Activated naive CD4-positive, alpha-beta T cell treated with anti-CD3 and anti-CD28 coated beads, Interleukin-2, amount 10 ng/mL, durations not matched to agents 7 days and 5 days (primary cell): ENCODE measurements at regions not wholly inside any gene's neighbourhood (a gene's known extent, or its start where the extent isn't known, plus 50 kb on each side); places are given as distances from the start of the nearest gene placed in this dataset.
"Not testable (repeated sequence)": the region's sequence is repeated elsewhere in the genome, so short reads cannot be mapped to it uniquely, and the experiment has no call there.

Experiments used
- CTCF ChIA-PET: fragments of 350-600 bp; sonication (Branson Sonifier 250); formaldehyde crosslinking; loops from one replicate; lab custom pipeline; 2021; ENCODE audit warnings: antibody characterized with exemption; lab: Charles Lee
- DNase-seq: peaks from one replicate; pipeline ENCODE4 v3.0.0-alpha.2; 2020
- H3K27ac Mint-ChIP-seq: one replicate; pipeline ENCODE4 v1.8.0; 2021; ENCODE audit warnings: mild to moderate bottlenecking, moderate library complexity, mixed read lengths
- H3K27me3 Mint-ChIP-seq: one replicate; pipeline ENCODE4 v1.8.0; 2021; ENCODE audit warnings: mild to moderate bottlenecking, mixed read lengths
- H3K36me3 Mint-ChIP-seq: one replicate; pipeline ENCODE4 v1.8.0; 2021; ENCODE audit warnings: mixed read lengths
- H3K4me1 Mint-ChIP-seq: one replicate; pipeline ENCODE4 v1.8.0; 2021; ENCODE audit warnings: mixed read lengths
- H3K4me3 Mint-ChIP-seq: one replicate; pipeline ENCODE4 v1.8.0; 2021; ENCODE audit warnings: mild to moderate bottlenecking, moderate library complexity, mixed read lengths
- H3K9me3 Mint-ChIP-seq: one replicate; pipeline ENCODE4 v1.8.0; 2021; ENCODE audit warnings: mixed read lengths

- Mint-ChIP-seq H3K27me3 (no peaks in the 10 kb centered on the region), H3K27ac (no peak overlapping the region), H3K4me1 (no peaks in the 10 kb centered on the region), H3K9me3 (no peaks in the 10 kb centered on the region), H3K4me3 (no peak overlapping the region), H3K36me3 (no peaks in the 10 kb centered on the region)
- CTCF ChIA-PET: no interaction called here
- DNase-seq: no peak
These were observed 648.4 kb upstream of the MARCKS start for GRCh38 chr6:113208726-113209125.

- Mint-ChIP-seq H3K9me3 (no peaks in the 10 kb centered on the region), H3K27ac (no peak overlapping the region), H3K4me1 (no peaks in the 10 kb centered on the region), H3K4me3 (no peak overlapping the region), H3K36me3 (no peaks in the 10 kb centered on the region), H3K27me3 (no peaks in the 10 kb centered on the region)
- CTCF ChIA-PET: no interaction called here
- DNase-seq: no peak
These were observed 647.8 kb upstream of the MARCKS start for GRCh38 chr6:113209315-113209714.

- CTCF ChIA-PET: interaction anchor here (0.7 kb wide), 1 partner anchor 66 kb away, joined by 4 read pairs; no protein-coding TSS in a partner anchor
- no peaks in the 10 kb centered on the region for H3K9me3 Mint-ChIP-seq
- H3K27ac Mint-ChIP-seq: no peak overlapping the region
- DNase-seq: no peak
- no peaks in the 10 kb centered on the region for H3K4me1 Mint-ChIP-seq
- H3K36me3 Mint-ChIP-seq: no peaks in the 10 kb centered on the region
- no peaks in the 10 kb centered on the region for H3K27me3 Mint-ChIP-seq
- H3K4me3 Mint-ChIP-seq: no peak overlapping the region
These were observed 646.0 kb upstream of the MARCKS start for GRCh38 chr6:113211170-113211569.

DNA sequence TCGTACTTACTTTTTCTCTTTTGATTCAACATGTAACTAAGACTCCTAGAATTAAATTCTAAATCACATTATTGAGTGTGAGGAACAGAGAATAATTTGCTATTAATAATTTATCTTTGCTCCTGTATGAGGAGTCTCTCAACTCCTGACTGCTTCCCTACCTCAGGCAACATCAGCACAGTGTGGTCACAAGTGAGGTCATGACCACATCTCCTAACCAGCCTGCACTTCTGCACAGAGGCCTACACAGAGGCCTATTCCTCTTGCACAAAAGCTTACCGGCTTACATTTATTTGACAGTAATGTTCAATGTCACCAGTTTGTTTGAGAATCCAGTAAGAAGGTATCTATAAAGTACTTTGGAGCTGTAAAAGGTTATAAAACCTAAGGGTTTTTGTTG is 637.4 kb upstream of the MARCKS start:
- Mint-ChIP-seq H3K4me1 (no peaks in the 10 kb centered on the region), H3K36me3 (no peaks in the 10 kb centered on the region), H3K27me3 (no peaks in the 10 kb centered on the region), H3K4me3 (no peak overlapping the region), H3K9me3 (peaks cover 5% of the 10 kb centered on the region), H3K27ac (no peak overlapping the region)
- CTCF ChIA-PET: no interaction called here
- no peak for DNase-seq

DNA sequence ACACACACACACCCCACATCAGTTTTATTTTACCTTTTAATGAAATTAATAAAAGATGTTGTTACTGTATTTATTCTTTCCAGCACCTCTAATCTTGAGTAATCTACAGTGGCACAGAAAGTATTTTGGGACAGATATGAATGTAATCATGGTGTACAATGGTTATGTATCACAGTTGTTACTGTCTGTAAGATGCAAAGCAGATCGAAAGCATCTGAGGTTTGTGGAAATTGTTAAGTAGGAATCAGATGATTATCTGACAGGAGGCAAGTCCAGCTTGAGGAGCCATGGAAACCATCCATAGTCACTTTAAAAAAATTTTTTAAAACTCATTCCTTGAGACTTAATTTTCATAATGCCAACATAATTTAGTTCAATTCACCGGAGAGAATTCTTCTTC is 636.3 kb upstream of the MARCKS start:
- Mint-ChIP-seq H3K27ac (no peak overlapping the region), H3K36me3 (no peaks in the 10 kb centered on the region), H3K4me1 (no peaks in the 10 kb centered on the region), H3K4me3 (no peak overlapping the region), H3K9me3 (peaks cover 5% of the 10 kb centered on the region), H3K27me3 (no peaks in the 10 kb centered on the region)
- no peak for DNase-seq
- CTCF ChIA-PET: no interaction called here

GRCh38 chr6:113221850-113222249 is 635.3 kb upstream of the MARCKS start:
- Mint-ChIP-seq H3K27ac (no peak overlapping the region), H3K36me3 (no peaks in the 10 kb centered on the region), H3K4me1 (no peaks in the 10 kb centered on the region), H3K4me3 (no peak overlapping the region), H3K27me3 (no peaks in the 10 kb centered on the region), H3K9me3 (peaks cover 5% of the 10 kb centered on the region)
- no peak for DNase-seq
- CTCF ChIA-PET: no interaction called here

DNA sequence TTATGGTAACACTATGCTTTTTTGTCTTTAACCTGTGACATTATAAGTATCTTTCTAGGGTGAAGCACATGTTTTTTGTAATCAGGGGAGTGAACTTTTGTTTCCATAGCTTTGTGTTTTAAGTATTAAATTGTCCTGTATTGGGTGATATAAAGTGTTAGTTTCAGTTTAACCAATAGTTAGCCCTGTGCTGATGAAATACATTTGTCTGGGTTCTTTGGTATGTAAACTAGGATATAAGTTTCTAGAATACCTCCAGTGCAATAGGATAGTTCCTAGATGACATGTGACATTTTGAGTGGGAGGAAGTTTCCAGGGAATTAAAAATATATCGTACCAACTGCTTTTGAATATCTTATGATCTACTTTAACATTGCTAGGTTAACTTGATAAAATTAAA is 611.0 kb upstream of the MARCKS start:
- no peak for DNase-seq
- Mint-ChIP-seq H3K36me3 (no peaks in the 10 kb centered on the region), H3K4me3 (no peak overlapping the region), H3K9me3 (no peaks in the 10 kb centered on the region), H3K27ac (no peak overlapping the region), H3K27me3 (no peaks in the 10 kb centered on the region), H3K4me1 (no peaks in the 10 kb centered on the region)
- CTCF ChIA-PET: no interaction called here

DNA sequence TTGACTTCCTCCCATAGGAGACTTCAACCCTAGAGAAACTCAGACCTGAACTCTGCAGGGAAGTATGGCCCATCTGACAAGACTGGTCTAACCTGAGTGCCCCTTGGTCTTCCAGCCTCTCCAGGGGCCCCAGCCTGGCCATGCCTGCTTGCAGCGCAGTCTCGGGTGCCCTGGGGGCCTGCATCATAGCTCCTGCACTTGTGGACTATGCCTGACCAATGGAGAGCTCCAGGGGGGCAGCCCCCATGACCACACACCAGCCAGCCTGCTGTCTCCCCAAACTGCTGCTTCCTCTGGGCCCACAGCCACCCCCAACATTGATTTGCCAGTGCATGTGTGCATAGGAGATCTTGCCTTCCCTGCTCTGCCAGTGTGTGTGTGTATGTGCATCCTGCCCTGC is 608.6 kb upstream of the MARCKS start:
- Mint-ChIP-seq H3K27ac (no peak overlapping the region), H3K36me3 (no peaks in the 10 kb centered on the region), H3K4me1 (no peaks in the 10 kb centered on the region), H3K9me3 (peaks cover 2% of the 10 kb centered on the region), H3K27me3 (no peaks in the 10 kb centered on the region), H3K4me3 (no peak overlapping the region)
- no peak for DNase-seq
- CTCF ChIA-PET: no interaction called here

- H3K4me3 Mint-ChIP-seq, DNase-seq, CTCF ChIA-PET, H3K27ac Mint-ChIP-seq, H3K4me1 Mint-ChIP-seq, H3K36me3 Mint-ChIP-seq, H3K9me3 Mint-ChIP-seq, H3K27me3 Mint-ChIP-seq: not testable (repeated sequence)
These were observed 603.0 kb upstream of the MARCKS start for GRCh38 chr6:113254194-113254593.

GRCh38 chr6:113258771-113259170 is 598.4 kb upstream of the MARCKS start:
- Mint-ChIP-seq H3K9me3 (peaks cover 5% of the 10 kb centered on the region), H3K4me3 (no peak overlapping the region), H3K36me3 (no peaks in the 10 kb centered on the region), H3K27ac (no peak overlapping the region), H3K4me1 (no peaks in the 10 kb centered on the region), H3K27me3 (no peaks in the 10 kb centered on the region)
- CTCF ChIA-PET: no interaction called here
- DNase-seq: no peak

GRCh38 chr6:113271437-113271836 is 585.7 kb upstream of the MARCKS start:
- CTCF ChIA-PET: no interaction called here
- no peak overlapping the region for H3K4me3 Mint-ChIP-seq
- no peak for DNase-seq
- no peaks in the 10 kb centered on the region for H3K36me3 Mint-ChIP-seq
- H3K27me3 Mint-ChIP-seq: no peaks in the 10 kb centered on the region
- H3K27ac Mint-ChIP-seq: no peak overlapping the region
- peaks cover 22% of the 10 kb centered on the region for H3K9me3 Mint-ChIP-seq
- no peaks in the 10 kb centered on the region for H3K4me1 Mint-ChIP-seq

GRCh38 chr6:113276601-113277000 is 580.5 kb upstream of the MARCKS start:
- H3K9me3 Mint-ChIP-seq: no peaks in the 10 kb centered on the region
- CTCF ChIA-PET: interaction anchor here (0.6 kb wide), 1 partner anchor 66 kb away, joined by 4 read pairs; no protein-coding TSS in a partner anchor

GRCh38 chr6:113277111-113277510 is 580.0 kb upstream of the MARCKS start:
- H3K4me3 Mint-ChIP-seq: no peak overlapping the region
- no peaks in the 10 kb centered on the region for H3K4me1 Mint-ChIP-seq
- H3K27me3 Mint-ChIP-seq: no peaks in the 10 kb centered on the region
- CTCF ChIA-PET: interaction anchor here (0.6 kb wide), 1 partner anchor 66 kb away, joined by 4 read pairs; no protein-coding TSS in a partner anchor
- H3K27ac Mint-ChIP-seq: no peak overlapping the region
- no peak for DNase-seq
- H3K9me3 Mint-ChIP-seq: no peaks in the 10 kb centered on the region
- H3K36me3 Mint-ChIP-seq: no peaks in the 10 kb centered on the region

More at GRCh38 chr6:113276601-113277000, 580.5 kb upstream of the MARCKS start:
- no peak overlapping the region for H3K27ac Mint-ChIP-seq
- DNase-seq: no peak
- H3K4me3 Mint-ChIP-seq: no peak overlapping the region
- no peaks in the 10 kb centered on the region for H3K27me3 Mint-ChIP-seq
- no peaks in the 10 kb centered on the region for H3K4me1 Mint-ChIP-seq
- H3K36me3 Mint-ChIP-seq: no peaks in the 10 kb centered on the region

- no peaks in the 10 kb centered on the region for H3K27me3 Mint-ChIP-seq
- no peak overlapping the region for H3K27ac Mint-ChIP-seq
- no peaks in the 10 kb centered on the region for H3K9me3 Mint-ChIP-seq
- CTCF ChIA-PET: no interaction called here
- no peak overlapping the region for H3K4me3 Mint-ChIP-seq
- DNase-seq: no peak
- no peaks in the 10 kb centered on the region for H3K36me3 Mint-ChIP-seq
- no peaks in the 10 kb centered on the region for H3K4me1 Mint-ChIP-seq
These were observed 576.1 kb upstream of the MARCKS start for GRCh38 chr6:113281014-113281413.

- Mint-ChIP-seq H3K4me3 (no peak overlapping the region), H3K27ac (no peak overlapping the region), H3K27me3 (no peaks in the 10 kb centered on the region), H3K36me3 (no peaks in the 10 kb centered on the region), H3K4me1 (no peaks in the 10 kb centered on the region), H3K9me3 (no peaks in the 10 kb centered on the region)
- CTCF ChIA-PET: no interaction called here
- no peak for DNase-seq
These were observed 575.7 kb upstream of the MARCKS start for GRCh38 chr6:113281431-113281830.

DNA sequence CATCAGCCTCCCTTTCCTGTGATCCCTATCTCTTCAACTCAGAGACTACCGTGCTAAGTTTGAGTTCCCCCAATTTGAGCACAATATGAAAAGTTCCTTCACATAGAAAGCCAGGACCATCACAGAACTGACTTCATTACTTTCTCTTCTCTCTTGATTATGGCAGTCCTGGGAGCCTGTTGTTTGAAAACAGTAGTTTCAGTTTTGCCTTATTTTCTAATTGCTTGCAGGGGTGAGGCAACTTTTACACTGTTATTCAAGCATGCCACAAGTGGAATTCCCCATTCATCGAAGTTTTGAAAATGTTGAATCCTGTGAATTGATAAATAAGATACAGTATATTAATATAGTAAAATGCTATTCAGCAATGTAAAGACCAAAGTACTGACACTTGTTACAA is 569.7 kb upstream of the MARCKS start:
- no peaks in the 10 kb centered on the region for H3K9me3 Mint-ChIP-seq
- H3K27me3 Mint-ChIP-seq: no peaks in the 10 kb centered on the region
- no peaks in the 10 kb centered on the region for H3K36me3 Mint-ChIP-seq
- H3K4me3 Mint-ChIP-seq: no peak overlapping the region
- no peak overlapping the region for H3K27ac Mint-ChIP-seq
- CTCF ChIA-PET: interaction anchor here (0.9 kb wide), 1 partner anchor 19 kb away, joined by 3 read pairs; no protein-coding TSS in a partner anchor
- no peaks in the 10 kb centered on the region for H3K4me1 Mint-ChIP-seq
- DNase-seq: no peak
